ENCODE measurements at regions not wholly inside any gene's neighbourhood (a gene's known extent, or its start where the extent isn't known, plus 50 kb on each side); places are given as distances from the start of the nearest gene placed in this dataset.

GRCh38 chr21:22115746-22116145 is 1117.5 kb downstream of the NCAM2 start:
- H4K20me1 ChIP-seq (ENCODE audit: insufficient read depth): no peaks in the 10 kb centered on the region
- no peaks in the 10 kb centered on the region for H3K27me3 ChIP-seq (ENCODE audit: insufficient read depth, low read length)
- no peak overlapping the region for H3K4me2 ChIP-seq (ENCODE audit: low read length)
- H3K9ac ChIP-seq (ENCODE audit: low read length): no peak overlapping the region
- no peaks in the 10 kb centered on the region for H3K9me2 ChIP-seq (ENCODE audit: insufficient read depth)
- ATAC-seq (no peak), DNase-seq (ENCODE audit: low read depth, low spot score) (no peak)
- no TSS peak for BruUV-seq (replicated peaks)
- H3K79me2 ChIP-seq (ENCODE audit: insufficient read depth, low read length): no peaks in the 10 kb centered on the region
- no peak for TF ChIP-seq POLR2A (IDR thresholded peaks at IDR 0.05; ENCODE audit: borderline replicate concordance, extremely low read depth, insufficient read depth, insufficient read length)
- TF ChIP-seq CBX3 (IDR thresholded peaks at IDR 0.05; ENCODE audit: low read depth): no peak
- no peak for TF ChIP-seq TCF7L2 (IDR thresholded peaks at IDR 0.05; ENCODE audit: borderline replicate concordance, extremely low read depth, insufficient read depth, insufficient read length)
- TF ChIP-seq SIN3A (IDR thresholded peaks at IDR 0.05; ENCODE audit: low read depth): no peak
- no peak for TF ChIP-seq SRF (IDR thresholded peaks at IDR 0.05; ENCODE audit: low read depth)
- no peak for TF ChIP-seq RAD21 (IDR thresholded peaks at IDR 0.05; ENCODE audit: low read depth)
- no peak for TF ChIP-seq ATF3 (IDR thresholded peaks at IDR 0.05)
- no peak for TF ChIP-seq EZH2 (IDR thresholded peaks at IDR 0.05)
- TF ChIP-seq CEBPB (IDR thresholded peaks at IDR 0.05; ENCODE audit: low read depth): no peak
- no peak for TF ChIP-seq ELF1 (IDR thresholded peaks at IDR 0.05; ENCODE audit: borderline replicate concordance, low read depth)
- intact Hi-C loops (cut with micrococcal nuclease): no loop called here
- H3K36me3 ChIP-seq (ENCODE audit: control insufficient read depth in 1 of 2, insufficient read depth in 2 of 2, low read length in 2 of 2): no peaks in the 10 kb centered on the region
- ChIA-PET RAD21 (ENCODE audit: low non-redundant PET in 1 of 2, low total read pairs in 2 of 2, uncharacterized antibody in 2 of 2, unreplicated experiment in 2 of 2) (no interaction called here), CTCF (no interaction called here), POLR2A (no interaction called here)
- H3K4me3 ChIP-seq (replicated peaks in 1 of 2; ENCODE audit: low read depth in 1 of 2, low read length in 2 of 2): no peak overlapping the region
- no peak overlapping the region for H3K27ac ChIP-seq (ENCODE audit: low read depth, low read length)
- H3K9me3 ChIP-seq (ENCODE audit: control insufficient read depth in 1 of 2, insufficient read depth in 1 of 2, low read depth in 1 of 2, low read length in 2 of 2): peaks cover 2 to 18% of the 10 kb centered on the region in 2 experiments; a peak in 3 of 4 replicates
- H3K4me1 ChIP-seq (ENCODE audit: control insufficient read depth in 1 of 2, insufficient read depth in 2 of 2, low read length in 2 of 2): no peaks in the 10 kb centered on the region
- no peak overlapping the region for H2AFZ ChIP-seq (ENCODE audit: low read depth, low read length, poor library complexity, severe bottlenecking)

DNA sequence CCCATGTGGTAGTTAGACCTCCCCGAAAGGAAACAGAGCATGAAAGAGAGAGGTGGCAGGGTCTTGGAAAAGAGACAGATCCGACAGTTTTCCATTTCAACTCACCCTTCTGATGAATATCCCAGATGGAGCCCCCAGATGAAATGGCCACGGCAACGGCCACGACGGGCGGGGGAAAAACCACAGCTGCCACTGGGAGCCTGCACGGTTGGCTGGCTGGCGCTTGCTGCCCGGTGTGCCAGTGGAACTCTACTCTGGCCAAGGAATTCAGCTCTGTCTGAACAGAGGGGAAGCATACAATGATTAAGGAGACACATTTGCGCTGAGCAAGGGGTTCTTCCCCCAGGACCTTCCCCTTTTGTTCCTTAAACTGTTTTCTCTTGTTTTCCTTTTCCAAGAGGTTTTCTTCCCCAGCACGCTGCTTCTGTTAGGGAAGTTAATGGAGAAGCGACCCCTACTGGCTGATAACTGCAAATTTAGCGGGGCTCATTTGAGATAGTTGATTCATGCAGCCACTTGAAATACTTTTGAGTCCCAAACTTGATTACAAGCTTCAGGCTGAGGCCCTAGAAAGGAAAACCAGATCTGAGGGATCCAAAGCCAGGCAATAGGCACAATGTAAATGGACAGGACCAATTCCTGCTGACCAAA is 1122.5 kb downstream of the NCAM2 start:
- H3K4me2 ChIP-seq (ENCODE audit: low read length): no peak overlapping the region
- ATAC-seq: no peak
- H3K9me2 ChIP-seq (ENCODE audit: insufficient read depth): no peaks in the 10 kb centered on the region
- BruUV-seq (replicated peaks): no TSS peak
- H4K20me1 ChIP-seq (ENCODE audit: insufficient read depth): no peaks in the 10 kb centered on the region
- ChIA-PET CTCF (no interaction called here), POLR2A (no interaction called here), RAD21 (ENCODE audit: low non-redundant PET in 1 of 2, low total read pairs in 2 of 2, uncharacterized antibody in 2 of 2, unreplicated experiment in 2 of 2) (no interaction called here)
- no peak overlapping the region for H2AFZ ChIP-seq (ENCODE audit: low read depth, low read length, poor library complexity, severe bottlenecking)
- H3K79me2 ChIP-seq (ENCODE audit: insufficient read depth, low read length): no peaks in the 10 kb centered on the region
- no peak overlapping the region for H3K27ac ChIP-seq (ENCODE audit: low read depth, low read length)
- no peak for DNase-seq (ENCODE audit: low read depth, low spot score)
- TF ChIP-seq FOSL1 (IDR thresholded peaks at IDR 0.05; ENCODE audit: low read depth): no peak
- TF ChIP-seq, protein P1, sequence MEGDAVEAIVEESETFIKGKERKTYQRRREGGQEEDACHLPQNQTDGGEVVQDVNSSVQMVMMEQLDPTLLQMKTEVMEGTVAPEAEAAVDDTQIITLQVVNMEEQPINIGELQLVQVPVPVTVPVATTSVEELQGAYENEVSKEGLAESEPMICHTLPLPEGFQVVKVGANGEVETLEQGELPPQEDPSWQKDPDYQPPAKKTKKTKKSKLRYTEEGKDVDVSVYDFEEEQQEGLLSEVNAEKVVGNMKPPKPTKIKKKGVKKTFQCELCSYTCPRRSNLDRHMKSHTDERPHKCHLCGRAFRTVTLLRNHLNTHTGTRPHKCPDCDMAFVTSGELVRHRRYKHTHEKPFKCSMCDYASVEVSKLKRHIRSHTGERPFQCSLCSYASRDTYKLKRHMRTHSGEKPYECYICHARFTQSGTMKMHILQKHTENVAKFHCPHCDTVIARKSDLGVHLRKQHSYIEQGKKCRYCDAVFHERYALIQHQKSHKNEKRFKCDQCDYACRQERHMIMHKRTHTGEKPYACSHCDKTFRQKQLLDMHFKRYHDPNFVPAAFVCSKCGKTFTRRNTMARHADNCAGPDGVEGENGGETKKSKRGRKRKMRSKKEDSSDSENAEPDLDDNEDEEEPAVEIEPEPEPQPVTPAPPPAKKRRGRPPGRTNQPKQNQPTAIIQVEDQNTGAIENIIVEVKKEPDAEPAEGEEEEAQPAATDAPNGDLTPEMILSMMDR (IDR thresholded peaks at IDR 0.05 in 2 of 3, conservative IDR thresholded peaks at IDR 0.05 in 1 of 3; ENCODE audit: borderline replicate concordance in 1 of 3, insufficient read depth in 1 of 3, low read depth in 2 of 3, low read length in 2 of 3): 0 out of 6 replicates have a peak, but pooled peaks of 1 of the 3 experiments have one; percentile 22
- no peaks in the 10 kb centered on the region for H3K27me3 ChIP-seq (ENCODE audit: insufficient read depth, low read length)
- no peak overlapping the region for H3K9ac ChIP-seq (ENCODE audit: low read length)
- peaks cover 12 to 15% of the 10 kb centered on the region in 2 experiments; a peak in 3 of 4 replicates for H3K9me3 ChIP-seq (ENCODE audit: control insufficient read depth in 1 of 2, insufficient read depth in 1 of 2, low read depth in 1 of 2, low read length in 2 of 2)
- no peaks in the 10 kb centered on the region for H3K4me1 ChIP-seq (ENCODE audit: control insufficient read depth in 1 of 2, insufficient read depth in 2 of 2, low read length in 2 of 2)
- intact Hi-C loops (cut with micrococcal nuclease): no loop called here
- H3K36me3 ChIP-seq (ENCODE audit: control insufficient read depth in 1 of 2, insufficient read depth in 2 of 2, low read length in 2 of 2): no peaks in the 10 kb centered on the region
- no peak overlapping the region for H3K4me3 ChIP-seq (replicated peaks in 1 of 2; ENCODE audit: low read depth in 1 of 2, low read length in 2 of 2)

Data from HCT116 (cell line).